ENCODE measurements at regions not wholly inside any gene's neighbourhood (a gene's known extent, or its start where the extent isn't known, plus 50 kb on each side); places are given as distances from the start of the nearest gene placed in this dataset.

- TF ChIP-seq CSDC2 (CRISPR knock-in tag; IDR thresholded peaks at IDR 0.05) (no peak), ESRRG (CRISPR knock-in tag; IDR thresholded peaks at IDR 0.05) (no peak), SNAI2 (CRISPR knock-in tag; IDR thresholded peaks at IDR 0.05) (no peak), PPARA (CRISPR knock-in tag; IDR thresholded peaks at IDR 0.05; ENCODE audit: borderline replicate concordance) (no peak)
- TF ChIP-seq, protein P1, sequence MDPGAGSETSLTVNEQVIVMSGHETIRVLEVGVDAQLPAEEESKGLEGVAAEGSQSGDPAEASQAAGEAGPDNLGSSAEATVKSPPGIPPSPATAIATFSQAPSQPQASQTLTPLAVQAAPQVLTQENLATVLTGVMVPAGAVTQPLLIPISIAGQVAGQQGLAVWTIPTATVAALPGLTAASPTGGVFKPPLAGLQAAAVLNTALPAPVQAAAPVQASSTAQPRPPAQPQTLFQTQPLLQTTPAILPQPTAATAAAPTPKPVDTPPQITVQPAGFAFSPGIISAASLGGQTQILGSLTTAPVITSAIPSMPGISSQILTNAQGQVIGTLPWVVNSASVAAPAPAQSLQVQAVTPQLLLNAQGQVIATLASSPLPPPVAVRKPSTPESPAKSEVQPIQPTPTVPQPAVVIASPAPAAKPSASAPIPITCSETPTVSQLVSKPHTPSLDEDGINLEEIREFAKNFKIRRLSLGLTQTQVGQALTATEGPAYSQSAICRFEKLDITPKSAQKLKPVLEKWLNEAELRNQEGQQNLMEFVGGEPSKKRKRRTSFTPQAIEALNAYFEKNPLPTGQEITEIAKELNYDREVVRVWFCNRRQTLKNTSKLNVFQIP (CRISPR knock-in tag; IDR thresholded peaks at IDR 0.05; ENCODE audit: borderline replicate concordance, low read depth) = no peak
- TF ChIP-seq, protein P2, sequence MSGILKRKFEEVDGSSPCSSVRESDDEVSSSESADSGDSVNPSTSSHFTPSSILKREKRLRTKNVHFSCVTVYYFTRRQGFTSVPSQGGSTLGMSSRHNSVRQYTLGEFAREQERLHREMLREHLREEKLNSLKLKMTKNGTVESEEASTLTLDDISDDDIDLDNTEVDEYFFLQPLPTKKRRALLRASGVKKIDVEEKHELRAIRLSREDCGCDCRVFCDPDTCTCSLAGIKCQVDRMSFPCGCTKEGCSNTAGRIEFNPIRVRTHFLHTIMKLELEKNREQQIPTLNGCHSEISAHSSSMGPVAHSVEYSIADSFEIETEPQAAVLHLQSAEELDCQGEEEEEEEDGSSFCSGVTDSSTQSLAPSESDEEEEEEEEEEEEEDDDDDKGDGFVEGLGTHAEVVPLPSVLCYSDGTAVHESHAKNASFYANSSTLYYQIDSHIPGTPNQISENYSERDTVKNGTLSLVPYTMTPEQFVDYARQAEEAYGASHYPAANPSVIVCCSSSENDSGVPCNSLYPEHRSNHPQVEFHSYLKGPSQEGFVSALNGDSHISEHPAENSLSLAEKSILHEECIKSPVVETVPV (CRISPR knock-in tag; IDR thresholded peaks at IDR 0.05) = no peak
Observed at GRCh38 chr3:6717026-6717943, 143.6 kb upstream of the GRM7 start.
